ENCODE measurements at regions not wholly inside any gene's neighbourhood (a gene's known extent, or its start where the extent isn't known, plus 50 kb on each side); places are given as distances from the start of the nearest gene placed in this dataset.

DNA sequence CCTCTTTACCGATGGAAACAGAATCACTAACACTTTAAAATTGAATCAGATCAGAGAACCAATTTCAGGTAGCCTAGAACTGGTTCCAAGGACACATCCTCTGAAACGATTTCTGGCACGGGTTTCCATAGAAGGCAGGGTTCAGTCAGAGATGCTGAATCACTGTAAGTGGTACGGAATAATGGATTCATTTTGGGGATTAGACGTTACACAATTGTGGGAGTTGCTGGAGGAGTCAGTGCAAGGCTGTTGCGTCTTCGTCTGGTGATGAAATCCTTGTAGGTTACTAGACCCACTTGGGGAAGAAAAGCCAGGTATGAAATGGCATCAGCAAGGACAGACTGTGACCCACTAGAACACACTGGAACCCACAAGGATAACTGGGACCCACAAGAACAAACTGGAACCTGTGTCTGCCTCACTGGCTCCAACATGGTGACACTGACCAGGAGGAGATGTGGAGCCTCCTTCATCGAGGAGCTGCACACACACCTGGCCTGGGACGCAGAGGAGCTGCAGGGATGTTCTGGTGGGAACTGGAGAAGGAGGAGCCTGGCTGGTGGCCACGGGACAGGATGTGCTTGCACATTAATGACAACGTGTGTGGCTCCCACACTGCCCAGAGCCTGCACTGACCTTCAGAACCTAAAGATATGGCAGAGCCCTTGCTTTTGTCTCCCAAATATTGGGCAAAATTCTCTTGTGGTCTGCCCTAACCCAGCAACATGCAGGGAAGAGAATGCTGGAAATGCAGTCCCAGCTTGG lies 105.1 kb downstream of the TRAPPC11 start:
- Histone ChIP-seq H3K9ac (ENCODE audit: low read length) (no peak overlapping the region), H3K27ac (ENCODE audit: low read depth, low read length) (no peak overlapping the region), H3K9me3 (ENCODE audit: insufficient read depth, low read length) (no peaks in the 10 kb centered on the region), H3K79me2 (ENCODE audit: insufficient read depth, low read length) (no peaks in the 10 kb centered on the region), H3K4me2 (ENCODE audit: low read depth, low read length, poor library complexity, severe bottlenecking) (no peak overlapping the region), H3K9me2 (replicated peaks; ENCODE audit: insufficient read depth, low read length) (no peaks in the 10 kb centered on the region), H3K36me3 (ENCODE audit: low read length) (no peaks in the 10 kb centered on the region), H3F3A (ENCODE audit: insufficient read depth) (no peaks in the 10 kb centered on the region), H3K27me3 (ENCODE audit: low read length) (no peaks in the 10 kb centered on the region), H2AFZ (ENCODE audit: low read depth, low read length, severe bottlenecking) (no peak overlapping the region), H4K20me1 (ENCODE audit: low read depth, low read length) (no peaks in the 10 kb centered on the region), H3K4me3 (ENCODE audit: insufficient read depth, low read length, poor library complexity, severe bottlenecking) (no peak overlapping the region)
- TF ChIP-seq, protein P1, sequence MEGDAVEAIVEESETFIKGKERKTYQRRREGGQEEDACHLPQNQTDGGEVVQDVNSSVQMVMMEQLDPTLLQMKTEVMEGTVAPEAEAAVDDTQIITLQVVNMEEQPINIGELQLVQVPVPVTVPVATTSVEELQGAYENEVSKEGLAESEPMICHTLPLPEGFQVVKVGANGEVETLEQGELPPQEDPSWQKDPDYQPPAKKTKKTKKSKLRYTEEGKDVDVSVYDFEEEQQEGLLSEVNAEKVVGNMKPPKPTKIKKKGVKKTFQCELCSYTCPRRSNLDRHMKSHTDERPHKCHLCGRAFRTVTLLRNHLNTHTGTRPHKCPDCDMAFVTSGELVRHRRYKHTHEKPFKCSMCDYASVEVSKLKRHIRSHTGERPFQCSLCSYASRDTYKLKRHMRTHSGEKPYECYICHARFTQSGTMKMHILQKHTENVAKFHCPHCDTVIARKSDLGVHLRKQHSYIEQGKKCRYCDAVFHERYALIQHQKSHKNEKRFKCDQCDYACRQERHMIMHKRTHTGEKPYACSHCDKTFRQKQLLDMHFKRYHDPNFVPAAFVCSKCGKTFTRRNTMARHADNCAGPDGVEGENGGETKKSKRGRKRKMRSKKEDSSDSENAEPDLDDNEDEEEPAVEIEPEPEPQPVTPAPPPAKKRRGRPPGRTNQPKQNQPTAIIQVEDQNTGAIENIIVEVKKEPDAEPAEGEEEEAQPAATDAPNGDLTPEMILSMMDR (IDR thresholded peaks at IDR 0.05; ENCODE audit: insufficient read depth, low read length, poor library complexity, severe bottlenecking) = no peak
- TF ChIP-seq EZH2phosphoT487 (conservative IDR thresholded peaks at IDR 0.05; ENCODE audit: low read length) = no peak

- Histone ChIP-seq H3K79me2 (ENCODE audit: insufficient read depth, low read length) (no peaks in the 10 kb centered on the region), H3K4me2 (ENCODE audit: low read depth, low read length, poor library complexity, severe bottlenecking) (no peak overlapping the region), H4K20me1 (ENCODE audit: low read depth, low read length) (no peaks in the 10 kb centered on the region), H3K27me3 (ENCODE audit: low read length) (no peaks in the 10 kb centered on the region), H3K9me3 (ENCODE audit: insufficient read depth, low read length) (no peaks in the 10 kb centered on the region), H3K9ac (ENCODE audit: low read length) (no peak overlapping the region), H3K9me2 (replicated peaks; ENCODE audit: insufficient read depth, low read length) (no peaks in the 10 kb centered on the region), H3K4me3 (ENCODE audit: insufficient read depth, low read length, poor library complexity, severe bottlenecking) (no peak overlapping the region), H3K27ac (ENCODE audit: low read depth, low read length) (no peak overlapping the region), H2AFZ (ENCODE audit: low read depth, low read length, severe bottlenecking) (no peak overlapping the region), H3F3A (ENCODE audit: insufficient read depth) (no peaks in the 10 kb centered on the region), H3K36me3 (ENCODE audit: low read length) (no peaks in the 10 kb centered on the region)
- TF ChIP-seq, protein P1 (IDR thresholded peaks at IDR 0.05; ENCODE audit: insufficient read depth, low read length, poor library complexity, severe bottlenecking) = no peak
- no peak for TF ChIP-seq EZH2phosphoT487 (conservative IDR thresholded peaks at IDR 0.05; ENCODE audit: low read length)
Measured at GRCh38 chr4:183765251-183765911, 106.3 kb downstream of the TRAPPC11 start.

DNA sequence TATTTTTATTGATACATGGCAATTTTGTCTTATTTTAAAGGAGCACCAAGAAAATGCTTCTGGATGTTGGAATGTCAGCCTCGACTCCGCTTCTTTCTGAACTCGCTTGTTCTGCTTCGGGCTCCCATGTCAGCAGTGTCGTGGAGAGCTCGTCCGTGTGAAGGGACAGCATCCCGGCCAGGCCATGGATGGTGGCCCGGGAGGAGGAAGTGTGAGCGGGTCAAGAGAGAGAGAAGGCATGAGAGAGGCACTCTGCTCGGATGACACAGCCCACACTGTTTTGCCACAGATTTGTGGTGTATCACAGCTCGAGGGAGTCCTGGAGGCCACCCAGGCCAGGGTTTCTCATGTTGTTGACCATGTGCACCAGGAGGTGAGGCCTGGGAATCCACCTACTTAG lies 107.0 kb downstream of the TRAPPC11 start:
- no peaks in the 10 kb centered on the region for H3F3A ChIP-seq (ENCODE audit: insufficient read depth)
- H3K79me2 ChIP-seq (ENCODE audit: insufficient read depth, low read length) = no peaks in the 10 kb centered on the region
- H3K27ac ChIP-seq (ENCODE audit: low read depth, low read length) = no peak overlapping the region
- no peak for TF ChIP-seq EZH2phosphoT487 (conservative IDR thresholded peaks at IDR 0.05; ENCODE audit: low read length)
- TF ChIP-seq, protein P1 (IDR thresholded peaks at IDR 0.05; ENCODE audit: insufficient read depth, low read length, poor library complexity, severe bottlenecking) = no peak
- no peaks in the 10 kb centered on the region for H3K9me2 ChIP-seq (replicated peaks; ENCODE audit: insufficient read depth, low read length)
- H3K4me2 ChIP-seq (ENCODE audit: low read depth, low read length, poor library complexity, severe bottlenecking) = no peak overlapping the region
- H3K9me3 ChIP-seq (ENCODE audit: insufficient read depth, low read length) = no peaks in the 10 kb centered on the region
- H3K4me3 ChIP-seq (ENCODE audit: insufficient read depth, low read length, poor library complexity, severe bottlenecking) = no peak overlapping the region
- H3K36me3 ChIP-seq (ENCODE audit: low read length) = no peaks in the 10 kb centered on the region
- H4K20me1 ChIP-seq (ENCODE audit: low read depth, low read length) = no peaks in the 10 kb centered on the region
- no peaks in the 10 kb centered on the region for H3K27me3 ChIP-seq (ENCODE audit: low read length)
- H2AFZ ChIP-seq (ENCODE audit: low read depth, low read length, severe bottlenecking) = no peak overlapping the region
- no peak overlapping the region for H3K9ac ChIP-seq (ENCODE audit: low read length)
